ENCODE measurements at regions not wholly inside any gene's neighbourhood (a gene's known extent, or its start where the extent isn't known, plus 50 kb on each side); places are given as distances from the start of the nearest gene placed in this dataset.

- DNase-seq (ENCODE audit: low spot score in 2 of 2): peak in 1 of 2 donors; percentile 56
- TF ChIP-seq POLR2A (IDR thresholded peaks at IDR 0.05) (no peak), CTCF (IDR thresholded peaks at IDR 0.05) (no peak)
- intact Hi-C loops (cut with DNase I; ENCODE audit: low total_unique reads): no loop called here
These were observed 60.3 kb downstream of the ARF6 start for GRCh38 chr14:49953196-49953595.

GRCh38 chr14:49954171-49954631 lies 61.3 kb downstream of the ARF6 start:
- 28 to 40% methylated on average over 2 of the region's 2 CpGs for WGBS, 2 donors
- intact Hi-C loops (cut with DNase I; ENCODE audit: low total_unique reads): no loop called here
- TF ChIP-seq CTCF (IDR thresholded peaks at IDR 0.05): no peak
- peak in 1 of 2 donors; percentile 60 for DNase-seq (ENCODE audit: low spot score in 2 of 2)
- no peak overlapping the region for H3K4me3 ChIP-seq (ENCODE audit: low read depth, poor library complexity, severe bottlenecking)

More at GRCh38 chr14:49953196-49953595, 60.3 kb downstream of the ARF6 start:
- H3K4me3 ChIP-seq (ENCODE audit: low read depth, poor library complexity, severe bottlenecking): no peak overlapping the region

- no peak for TF ChIP-seq POLR2A (IDR thresholded peaks at IDR 0.05)
- TF ChIP-seq CTCF (IDR thresholded peaks at IDR 0.05): no peak
- intact Hi-C loops (cut with DNase I; ENCODE audit: low total_unique reads): no loop called here
These were observed 62.1 kb downstream of the ARF6 start for GRCh38 chr14:49955024-49955423.

GRCh38 chr14:49957089-49957852 lies 64.4 kb downstream of the ARF6 start:
- DNase-seq (ENCODE audit: low spot score in 2 of 2): peak in 1 of 2 donors; percentile 25
- WGBS, 2 donors: 93 to 95% methylated on average over 7 of the region's 7 CpGs
- no peak overlapping the region for H3K4me3 ChIP-seq (ENCODE audit: low read depth, poor library complexity, severe bottlenecking)
- no peak for TF ChIP-seq CTCF (IDR thresholded peaks at IDR 0.05)
- no peak for TF ChIP-seq POLR2A (IDR thresholded peaks at IDR 0.05)
- intact Hi-C loops (cut with DNase I; ENCODE audit: low total_unique reads): no loop called here

More at GRCh38 chr14:49955024-49955423, 62.1 kb downstream of the ARF6 start:
- peak in 1 of 2 donors; percentile 32 for DNase-seq (ENCODE audit: low spot score in 2 of 2)
- no peak overlapping the region for H3K4me3 ChIP-seq (ENCODE audit: low read depth, poor library complexity, severe bottlenecking)

GRCh38 chr14:49959822-49960408 lies 67.0 kb downstream of the ARF6 start:
- 44 to 59% methylated on average over 9 of the region's 9 CpGs for WGBS, 2 donors
- intact Hi-C loops (cut with DNase I; ENCODE audit: low total_unique reads): no loop called here

GRCh38 chr14:49960453-49960852 lies 67.6 kb downstream of the ARF6 start:
- intact Hi-C loops (cut with DNase I; ENCODE audit: low total_unique reads): no loop called here
- peak in 1 of 2 donors; percentile 37 for DNase-seq (ENCODE audit: low spot score in 2 of 2)
- H3K4me3 ChIP-seq (ENCODE audit: low read depth, poor library complexity, severe bottlenecking): no peak overlapping the region
- 69 to 76% methylated on average over 7 of the region's 7 CpGs for WGBS, 2 donors
- TF ChIP-seq POLR2A (IDR thresholded peaks at IDR 0.05) (no peak), CTCF (IDR thresholded peaks at IDR 0.05) (no peak)

More at GRCh38 chr14:49959822-49960408, 67.0 kb downstream of the ARF6 start:
- no peak overlapping the region for H3K4me3 ChIP-seq (ENCODE audit: low read depth, poor library complexity, severe bottlenecking)
- DNase-seq (ENCODE audit: low spot score in 2 of 2): peak in 1 of 2 donors; percentile 46
- no peak for TF ChIP-seq POLR2A (IDR thresholded peaks at IDR 0.05)

Measured in lower leg skin (tissue), 4 donors.